Kidney glomerular epithelial cell (primary cell): ENCODE measurements at regions not wholly inside any gene's neighbourhood (a gene's known extent, or its start where the extent isn't known, plus 50 kb on each side); places are given as distances from the start of the nearest gene placed in this dataset.
"Not testable (repeated sequence)": the region's sequence is repeated elsewhere in the genome, so short reads cannot be mapped to it uniquely, and the experiment has no call there.

Source experiments
- DNase-seq: peaks from one replicate; lab custom pipeline; 2025; lab: John Stamatoyannopoulos, UW

GRCh38 chr20:7792150-7792869 lies 147.9 kb downstream of the HAO1 start:
- DNase-seq: peak; percentile 45

- no peak for DNase-seq
Measured at GRCh38 chr20:7798176-7798575, 142.1 kb downstream of the HAO1 start.

- no peak for DNase-seq
Measured at GRCh38 chr20:7799862-7800261, 140.4 kb downstream of the HAO1 start.

- not testable (repeated sequence) for DNase-seq
Measured at GRCh38 chr20:7803411-7804151, 136.7 kb downstream of the HAO1 start.

GRCh38 chr20:7806831-7807230 lies 133.4 kb downstream of the HAO1 start:
- peak; percentile 3 for DNase-seq

- DNase-seq: no peak
Measured at GRCh38 chr20:7817286-7817685, 123.0 kb downstream of the HAO1 start.

- DNase-seq: no peak
Measured at GRCh38 chr20:7818477-7818876, 121.8 kb downstream of the HAO1 start.

- DNase-seq: no peak
Measured at GRCh38 chr20:7820897-7821296, 119.4 kb downstream of the HAO1 start.

- DNase-seq: no peak
Measured at GRCh38 chr20:7822772-7823171, 117.5 kb downstream of the HAO1 start.

GRCh38 chr20:7828437-7828836 lies 111.8 kb downstream of the HAO1 start:
- DNase-seq: no peak

GRCh38 chr20:7829031-7829430 lies 111.2 kb downstream of the HAO1 start:
- DNase-seq: no peak

- DNase-seq: no peak
Measured at GRCh38 chr20:7829776-7830175, 110.5 kb downstream of the HAO1 start.
